IMR-90 (cell line): ENCODE measurements at regions not wholly inside any gene's neighbourhood (a gene's known extent, or its start where the extent isn't known, plus 50 kb on each side); places are given as distances from the start of the nearest gene placed in this dataset.

ENCODE experiments used
- ATAC-seq: fragments of 200-7000 bp; cut with Tn5 transposase; 2 replicates; pipeline ENCODE4 v1.9.1; 2020; ENCODE audit warnings: low read depth, mild to moderate bottlenecking, moderate library complexity
- BruUV-seq: library from RNA; stranded (reverse); fragments of 400-500 nt; replicated peaks from 2 replicates; lab custom pipeline; 2021; lab: Mats Ljungman, UMichigan
- CTCF ChIA-PET: fragments of 300-600 bp; formaldehyde crosslinking; extraction: SDS; loops from one replicate; lab custom pipeline; 2021; ENCODE audit warnings: antibody characterized with exemption; lab: Yijun Ruan, JAX
- POLR2A ChIA-PET: fragments of 300-600 bp; sonication (Branson Sonifier 250); formaldehyde crosslinking; loops from one replicate; lab custom pipeline; 2022; ENCODE audit warnings: antibody characterized with exemption; ENCODE audit not compliant: unreplicated experiment; lab: Charles Lee
- DNase-seq: peaks from one replicate; pipeline ENCODE4 v3.0.0; 2013
- H2AFZ ChIP-seq: replicated peaks from 2 replicates; pipeline ENCODE3; 2013; ENCODE audit warnings: low read length, mild to moderate bottlenecking; ENCODE audit not compliant: poor library complexity
- H2AK5ac ChIP-seq: 2 replicates; pipeline ENCODE4 v1.6.1; 2013; ENCODE audit warnings: low read depth, low read length, inconsistent platforms
- H2AK9ac ChIP-seq: replicated peaks from 2 replicates; pipeline ENCODE3; 2013; ENCODE audit warnings: mild to moderate bottlenecking, low read depth, low read length, moderate library complexity; ENCODE audit not compliant: poor library complexity
- H2BK120ac ChIP-seq: 2 replicates; pipeline ENCODE4 v1.6.1; 2013; ENCODE audit warnings: low read depth, low read length, inconsistent platforms
- H2BK15ac ChIP-seq: 3 replicates; pipeline ENCODE4 v1.6.1; 2013; ENCODE audit warnings: low read depth, low read length, inconsistent platforms
- H2BK20ac ChIP-seq: 2 replicates; pipeline ENCODE4 v1.6.1; 2013; ENCODE audit warnings: low read depth, mild to moderate bottlenecking, inconsistent platforms, low read length, moderate library complexity
- H2BK5ac ChIP-seq: 2 replicates; pipeline ENCODE4 v1.6.1; 2013; ENCODE audit warnings: mild to moderate bottlenecking, low read depth, low read length, inconsistent platforms; ENCODE audit not compliant: poor library complexity, severe bottlenecking
- H3K14ac ChIP-seq: replicated peaks from 2 replicates; pipeline ENCODE4 v1.6.1; 2013; ENCODE audit warnings: low read depth, low read length, inconsistent platforms
- H3K18ac ChIP-seq: 2 replicates; pipeline ENCODE4 v1.6.1; 2013; ENCODE audit warnings: low read depth, low read length, control low read depth
- H3K23ac ChIP-seq: 2 replicates; pipeline ENCODE4 v1.6.1; 2013; ENCODE audit warnings: low read depth, low read length, inconsistent platforms
- H3K27ac ChIP-seq: 2 replicates; pipeline ENCODE4 v1.5.1; 2013; ENCODE audit warnings: mild to moderate bottlenecking, control low read depth, low read length; ENCODE audit not compliant: insufficient read depth
- H3K27me3 ChIP-seq: 2 replicates; pipeline ENCODE4 v1.6.1; 2013; ENCODE audit warnings: low read length; ENCODE audit not compliant: control insufficient read depth, insufficient read depth
- H3K36me3 ChIP-seq: 2 replicates; pipeline ENCODE4 v1.6.1; 2013; ENCODE audit warnings: low read length, mixed read lengths; ENCODE audit not compliant: control insufficient read depth, insufficient read depth
- H3K4ac ChIP-seq: 2 replicates; pipeline ENCODE4 v1.6.1; 2013; ENCODE audit warnings: low read depth, low read length, inconsistent platforms
- H3K4me1 ChIP-seq: 2 replicates; pipeline ENCODE4 v1.6.1; 2013; ENCODE audit warnings: low read length, mixed read lengths; ENCODE audit not compliant: control insufficient read depth, insufficient read depth
- H3K4me2 ChIP-seq: 2 replicates; pipeline ENCODE4 v1.6.1; 2013; ENCODE audit warnings: low read depth, mild to moderate bottlenecking, control low read depth, low read length, moderate library complexity
- H3K4me3 ChIP-seq: 2 replicates; pipeline ENCODE4 v1.5.1; 2013; ENCODE audit warnings: low read depth, mild to moderate bottlenecking, control low read depth, low read length, moderate library complexity; ENCODE audit not compliant: insufficient read depth
- H3K56ac ChIP-seq: 2 replicates; pipeline ENCODE4 v1.6.1; 2013; ENCODE audit warnings: low read length, inconsistent platforms; ENCODE audit not compliant: insufficient read depth; ENCODE audit errors: extremely low read depth
- H3K79me1 ChIP-seq, 2 experiments: 2 replicates each; pipeline ENCODE4 v1.6.1; 2013; ENCODE audit warnings: low read length in 2 of 2, inconsistent platforms in 1 of 2, low read depth in 1 of 2
- H3K9ac ChIP-seq: 2 replicates; pipeline ENCODE4 v1.6.1; 2013; ENCODE audit warnings: low read depth, low read length, control low read depth
- H3K9me1 ChIP-seq: 2 replicates; pipeline ENCODE4 v1.6.1; 2013; ENCODE audit warnings: low read length, inconsistent platforms; ENCODE audit not compliant: insufficient read depth
- H3K9me3 ChIP-seq: 2 replicates; pipeline ENCODE4 v1.6.1; 2013; ENCODE audit warnings: low read length; ENCODE audit not compliant: control insufficient read depth, insufficient read depth
- H4K20me1 ChIP-seq: 2 replicates; pipeline ENCODE4 v1.6.1; 2013; ENCODE audit warnings: low read length, inconsistent platforms; ENCODE audit not compliant: insufficient read depth
- H4K5ac ChIP-seq: 2 replicates; pipeline ENCODE4 v1.6.1; 2013; ENCODE audit warnings: mild to moderate bottlenecking, low read depth, low read length, control low read depth
- H4K8ac ChIP-seq, 2 experiments: 2 replicates each; pipeline ENCODE4 v1.6.1; 2013; ENCODE audit warnings: low read depth in 2 of 2, low read length in 2 of 2, control low read depth in 1 of 2, inconsistent platforms in 1 of 2
- H4K91ac ChIP-seq: 2 replicates; pipeline ENCODE4 v1.6.1; 2013; ENCODE audit warnings: low read depth, low read length, inconsistent platforms; ENCODE audit not compliant: insufficient read depth
- BHLHE40 ChIP-seq: fragments of 150-350 bp; IDR thresholded peaks from 2 replicates; pipeline ENCODE4 v1.6.1; 2016; ENCODE audit warnings: mild to moderate bottlenecking, low read depth, low read length
- CEBPB ChIP-seq: IDR thresholded peaks from 2 replicates; pipeline ENCODE4 v1.6.1; 2012; ENCODE audit warnings: low read depth, low read length, improper control_type of control experiment
- CHD1 ChIP-seq: IDR thresholded peaks from 2 replicates; pipeline ENCODE4 v1.6.1; 2012; ENCODE audit warnings: low read depth, low read length, improper control_type of control experiment
- CTCF ChIP-seq: conservative IDR thresholded peaks from 2 replicates; pipeline ENCODE4 v1.5.1; 2012; ENCODE audit warnings: mild to moderate bottlenecking, low read depth, low read length, improper control_type of control experiment
- ELK1 ChIP-seq: fragments of 150-350 bp; IDR thresholded peaks from 2 replicates; pipeline ENCODE4 v1.6.1; 2016; ENCODE audit warnings: low read depth, mild to moderate bottlenecking, low read length, moderate library complexity, borderline replicate concordance
- FOS ChIP-seq: fragments of 150-350 bp; IDR thresholded peaks from 2 replicates; pipeline ENCODE4 v1.6.1; 2016; ENCODE audit warnings: low read depth, low read length
- MAFK ChIP-seq: IDR thresholded peaks from 2 replicates; pipeline ENCODE4 v1.6.1; 2012; ENCODE audit warnings: low read depth, low read length, improper control_type of control experiment
- MAZ ChIP-seq: IDR thresholded peaks from 2 replicates; pipeline ENCODE4 v1.6.1; 2012; ENCODE audit warnings: low read depth, mild to moderate bottlenecking, low read length, improper control_type of control experiment, moderate library complexity, borderline replicate concordance
- MXI1 ChIP-seq: IDR thresholded peaks from 2 replicates; pipeline ENCODE4 v1.6.1; 2012; ENCODE audit warnings: low read depth, mild to moderate bottlenecking, low read length, moderate library complexity, borderline replicate concordance
- NFE2L2 ChIP-seq: fragments of 150-350 bp; IDR thresholded peaks from 2 replicates; pipeline ENCODE4 v1.6.1; 2016; ENCODE audit warnings: low read depth, mild to moderate bottlenecking, low read length
- POLR2A ChIP-seq: IDR thresholded peaks from 2 replicates; pipeline ENCODE4 v1.6.1; 2012; ENCODE audit warnings: mild to moderate bottlenecking, low read depth, low read length
- RAD21 ChIP-seq: IDR thresholded peaks from 2 replicates; pipeline ENCODE4 v1.6.1; 2012; ENCODE audit warnings: low read length, improper control_type of control experiment
- RCOR1 ChIP-seq: IDR thresholded peaks from 2 replicates; pipeline ENCODE4 v1.6.1; 2012; ENCODE audit warnings: mild to moderate bottlenecking, low read length, improper control_type of control experiment; ENCODE audit not compliant: insufficient replicate concordance
- RFX5 ChIP-seq: IDR thresholded peaks from 2 replicates; pipeline ENCODE4 v1.8.0; 2012; ENCODE audit warnings: low read depth, mild to moderate bottlenecking, low read length, moderate library complexity
- SMC3 ChIP-seq: fragments of 150-350 bp; IDR thresholded peaks from 2 replicates; pipeline ENCODE4 v1.6.1; 2016; ENCODE audit warnings: low read depth, mild to moderate bottlenecking, antibody characterized with exemption, low read length, moderate library complexity
- USF2 ChIP-seq: fragments of 150-350 bp; IDR thresholded peaks from 2 replicates; pipeline ENCODE4 v1.6.1; 2017; ENCODE audit warnings: mild to moderate bottlenecking, antibody characterized with exemption, low read length, low read depth
- WGBS, 2 experiments: methylation state at CpG; one replicate each; pipeline versions ENCODE4 v1.1.5 to v1.1.7; 2013; ENCODE audit warnings: missing lambda C conversion rate in 2 of 2; ENCODE audit not compliant: insufficient read length in 1 of 2; ENCODE audit errors: extremely low coverage in 2 of 2; 5-methylcytosine and 5-hydroxymethylcytosine counted together
- dilution Hi-C: fragments of 300-500 bp; cut with HindIII; formaldehyde crosslinking; loops from one replicate; pipeline ENCODE4 v1.14.3; 2018; ENCODE audit warnings: low sequenced_read_pairs; ENCODE audit not compliant: unreplicated experiment
- in situ Hi-C: fragments of 300-500 bp; cut with MboI; formaldehyde crosslinking; loops from 3 replicates; pipeline ENCODE4 v1.14.3; 2019; ENCODE audit warnings: low sequenced_read_pairs, inconsistent platforms, mixed read lengths
- intact Hi-C: fragments of 100-400 bp; cut with micrococcal nuclease; formaldehyde crosslinking; loops from 2 replicates; pipeline ENCODE4 v1.10.0; 2022

- Histone ChIP-seq H3K56ac (no peak overlapping the region), H4K20me1 (no peaks in the 10 kb centered on the region), H3K18ac (no peak overlapping the region), H2BK15ac (no peak overlapping the region), H3K4me1 (no peaks in the 10 kb centered on the region), H3K4me3 (no peak overlapping the region), H3K27me3 (no peaks in the 10 kb centered on the region), H2BK5ac (no peak overlapping the region), H3K27ac (no peak overlapping the region), H4K8ac (no peak overlapping the region), H3K4me2 (no peak overlapping the region), H2AK5ac (no peak overlapping the region), H3K9me1 (no peaks in the 10 kb centered on the region), H4K91ac (no peak overlapping the region), H3K23ac (no peak overlapping the region), H3K9ac (no peak overlapping the region), H3K4ac (no peak overlapping the region), H3K14ac (no peak overlapping the region), H3K36me3 (no peaks in the 10 kb centered on the region), H3K9me3 (peaks cover 10% of the 10 kb centered on the region), H2BK120ac (no peak overlapping the region), H2BK20ac (no peak overlapping the region), H4K5ac (no peak overlapping the region), H3K79me1 (no peaks in the 10 kb centered on the region), H2AK9ac (no peak overlapping the region), H2AFZ (no peak overlapping the region)
- ChIA-PET POLR2A (no interaction called here), CTCF (no interaction called here)
- DNase-seq (no peak), ATAC-seq (no peak)
- TF ChIP-seq CHD1 (no peak), MAZ (no peak), MAFK (no peak), USF2 (no peak), POLR2A (no peak), NFE2L2 (no peak), BHLHE40 (no peak), MXI1 (no peak), RAD21 (no peak), RCOR1 (no peak), CTCF (no peak), SMC3 (no peak), ELK1 (no peak), FOS (no peak), RFX5 (no peak), CEBPB (no peak)
- intact Hi-C loops, result no loop called here
- no TSS peak for BruUV-seq
- whole genome bisulfite sequencing, 2 experiments, result 81% methylated on average over 17 of the region's 39 CpGs; no CpG with 5 or more reads in 1 of the 2 experiments
- dilution Hi-C loops, result no loop called here
- in situ Hi-C loops, result no loop called here
These were observed 1176.9 kb upstream of the LRRTM1 start for GRCh38 chr2:81481242-81481993.
